CD14-positive monocyte (primary cell): ENCODE measurements at regions not wholly inside any gene's neighbourhood (a gene's known extent, or its start where the extent isn't known, plus 50 kb on each side); places are given as distances from the start of the nearest gene placed in this dataset.

Experiments
- DNase-seq, 3 donors: peaks; one replicate each; pipeline ENCODE4 v3.0.0-alpha.2; 2011 to 2022
- H2AFZ ChIP-seq: 2 replicates; pipeline ENCODE4 v1.6.0; 2012; ENCODE audit warnings: mild to moderate bottlenecking, low read depth, low read length, inconsistent platforms; ENCODE audit not compliant: insufficient read depth, poor library complexity, severe bottlenecking
- H3K27ac ChIP-seq, 2 donors: 1 replicate in 1 of 2; 2 replicates in 1 of 2; pipeline ENCODE4 v1.5.1; 2012 to 2013; ENCODE audit warnings: low read length in 2 of 2, control low read depth in 1 of 2, inconsistent platforms in 1 of 2, low read depth in 1 of 2, mild to moderate bottlenecking in 1 of 2
- H3K27me3 ChIP-seq, 2 donors: one replicate each; pipeline versions ENCODE4 v1.6.0 to v1.6.1; 2011 to 2013; ENCODE audit warnings: low read length in 2 of 2; ENCODE audit not compliant: control insufficient read depth in 2 of 2, insufficient read depth in 2 of 2
- H3K36me3 ChIP-seq, 2 donors: replicated peaks in 1 of 2; 1 replicate in 1 of 2; 2 replicates in 1 of 2; pipeline versions ENCODE4 v1.5.1 to v1.6.1; 2012 to 2013; ENCODE audit warnings: low read length in 2 of 2, control low read depth in 1 of 2, inconsistent platforms in 1 of 2, mild to moderate bottlenecking in 1 of 2; ENCODE audit not compliant: insufficient read depth in 2 of 2, control insufficient read depth in 1 of 2
- H3K4me1 ChIP-seq, 2 donors: 1 replicate in 1 of 2; 2 replicates in 1 of 2; pipeline versions ENCODE4 v1.5.1 to v1.6.1; 2012 to 2013; ENCODE audit warnings: low read length in 2 of 2, control low read depth in 1 of 2, inconsistent platforms in 1 of 2, mild to moderate bottlenecking in 1 of 2, moderate library complexity in 1 of 2; ENCODE audit not compliant: insufficient read depth in 2 of 2, control insufficient read depth in 1 of 2
- H3K4me2 ChIP-seq: replicated peaks from 2 replicates; pipeline ENCODE3; 2012; ENCODE audit warnings: low read length, moderate library complexity, mild to moderate bottlenecking; ENCODE audit not compliant: poor library complexity, severe bottlenecking; ENCODE audit errors: extremely low read depth
- H3K4me3 ChIP-seq, 3 experiments: fragments of 200-600 bp in 1 of 3; sonication (generic) in 1 of 3; replicated peaks in 1 of 3; 1 replicate in 2 of 3; 2 replicates in 1 of 3; pipeline ENCODE4 v1.5.1; 2011 to 2013; ENCODE audit warnings: low read length in 3 of 3, mild to moderate bottlenecking in 3 of 3, control low read depth in 2 of 3, low read depth in 2 of 3, inconsistent platforms in 1 of 3, moderate library complexity in 1 of 3
- H3K79me2 ChIP-seq: 2 replicates; pipeline ENCODE4 v1.6.0; 2012; ENCODE audit warnings: mild to moderate bottlenecking, control low read depth, inconsistent platforms, low read length, moderate library complexity; ENCODE audit not compliant: insufficient read depth
- H3K9ac ChIP-seq: 2 replicates; pipeline ENCODE4 v1.6.0; 2017; ENCODE audit warnings: low read length, mild to moderate bottlenecking; ENCODE audit not compliant: insufficient read depth, poor library complexity, severe bottlenecking
- H3K9me3 ChIP-seq, 2 donors: replicated peaks in 1 of 2; 1 replicate in 1 of 2; 2 replicates in 1 of 2; pipeline versions ENCODE4 v1.5.1 to v1.6.1; 2012 to 2013; ENCODE audit warnings: low read length in 2 of 2, control low read depth in 1 of 2; ENCODE audit not compliant: control insufficient read depth in 1 of 2, insufficient read depth in 1 of 2
- H4K20me1 ChIP-seq: 2 replicates; pipeline ENCODE4 v1.6.0; 2012; ENCODE audit warnings: mild to moderate bottlenecking, low read length, control low read depth, moderate library complexity; ENCODE audit not compliant: insufficient read depth
- H3K27ac Mint-ChIP-seq, 7 donors: one replicate each; pipeline ENCODE4 v1.8.0; 2020; ENCODE audit warnings: mild to moderate bottlenecking in 7 of 7, mixed read lengths in 7 of 7, moderate library complexity in 6 of 7, inconsistent platforms in 2 of 7
- H3K27me3 Mint-ChIP-seq, 3 donors: one replicate each; pipeline ENCODE4 v1.8.0; 2021 to 2022; ENCODE audit warnings: low read depth in 3 of 3, mild to moderate bottlenecking in 3 of 3, mixed read lengths in 3 of 3, moderate library complexity in 3 of 3, inconsistent platforms in 1 of 3
- H3K36me3 Mint-ChIP-seq, 2 donors: one replicate each; pipeline ENCODE4 v1.8.0; 2020; ENCODE audit warnings: mixed read lengths in 2 of 2, inconsistent platforms in 1 of 2, mild to moderate bottlenecking in 1 of 2
- H3K4me1 Mint-ChIP-seq: one replicate; pipeline ENCODE4 v1.8.0; 2020; ENCODE audit warnings: mild to moderate bottlenecking, mixed read lengths
- H3K4me3 Mint-ChIP-seq, 2 donors: one replicate each; pipeline ENCODE4 v1.8.0; 2020; ENCODE audit warnings: mild to moderate bottlenecking in 2 of 2, mixed read lengths in 2 of 2, moderate library complexity in 1 of 2
- H3K9me3 Mint-ChIP-seq, 7 donors: one replicate each; pipeline ENCODE4 v1.8.0; 2020 to 2022; ENCODE audit warnings: mixed read lengths in 7 of 7, mild to moderate bottlenecking in 6 of 7, moderate library complexity in 6 of 7, inconsistent platforms in 2 of 7
- WGBS: methylation state at CpG from one replicate; pipeline ENCODE4 v1.1.5; 2013; ENCODE audit warnings: missing lambda C conversion rate; ENCODE audit not compliant: insufficient coverage; 5-methylcytosine and 5-hydroxymethylcytosine counted together
- intact Hi-C, 2 donors: fragments of 100-400 bp; cut with micrococcal nuclease; formaldehyde crosslinking; loops; one replicate each; pipeline versions ENCODE4 v1.15.0 to v1.15.1; 2023
- TF ChIP-seq, protein P1 (sequence below): fragments of 200-600 bp; IDR thresholded peaks from one replicate; pipeline ENCODE4 v1.8.0; 2022; ENCODE audit warnings: antibody characterized with exemption, mild to moderate bottlenecking

DNA sequence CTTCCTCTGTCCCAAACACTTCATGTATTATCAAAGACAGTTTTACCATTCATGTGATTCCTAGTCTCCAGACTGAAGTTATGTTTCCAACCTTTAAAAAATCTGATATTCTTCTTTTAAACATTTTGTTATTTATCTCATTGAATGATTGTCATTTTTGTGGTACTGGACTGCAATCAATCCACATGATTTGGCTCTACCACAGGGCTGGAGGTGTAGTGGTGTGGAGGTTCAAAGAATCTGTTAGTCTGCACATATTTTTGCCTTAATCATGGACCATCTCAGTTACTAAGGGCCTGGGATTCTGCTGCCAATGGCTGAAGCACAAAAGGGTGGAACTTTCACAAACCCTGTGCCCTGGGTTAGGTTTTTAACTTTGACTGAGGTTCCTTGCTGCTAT lies 164.1 kb upstream of the JAG1 start:
- Mint-ChIP-seq H3K4me1 (no peaks in the 10 kb centered on the region), H3K4me3 (no peak overlapping the region), H3K27ac (no peak overlapping the region), H3K36me3 (no peaks in the 10 kb centered on the region), H3K27me3 (no peaks in the 10 kb centered on the region), H3K9me3 (peaks cover 0 to 17% (median 13%) of the 10 kb centered on the region in 7 donors)
- Histone ChIP-seq H3K4me1 (no peaks in the 10 kb centered on the region), H3K79me2 (no peaks in the 10 kb centered on the region), H2AFZ (no peak overlapping the region), H3K27ac (no peak overlapping the region), H3K4me3 (no peak overlapping the region), H3K9ac (no peak overlapping the region), H3K36me3 (no peaks in the 10 kb centered on the region), H3K27me3 (no peaks in the 10 kb centered on the region), H4K20me1 (no peaks in the 10 kb centered on the region), H3K4me2 (no peak overlapping the region), H3K9me3 (peaks cover 0 to 16% of the 10 kb centered on the region in 2 donors)
- TF ChIP-seq, protein P1, sequence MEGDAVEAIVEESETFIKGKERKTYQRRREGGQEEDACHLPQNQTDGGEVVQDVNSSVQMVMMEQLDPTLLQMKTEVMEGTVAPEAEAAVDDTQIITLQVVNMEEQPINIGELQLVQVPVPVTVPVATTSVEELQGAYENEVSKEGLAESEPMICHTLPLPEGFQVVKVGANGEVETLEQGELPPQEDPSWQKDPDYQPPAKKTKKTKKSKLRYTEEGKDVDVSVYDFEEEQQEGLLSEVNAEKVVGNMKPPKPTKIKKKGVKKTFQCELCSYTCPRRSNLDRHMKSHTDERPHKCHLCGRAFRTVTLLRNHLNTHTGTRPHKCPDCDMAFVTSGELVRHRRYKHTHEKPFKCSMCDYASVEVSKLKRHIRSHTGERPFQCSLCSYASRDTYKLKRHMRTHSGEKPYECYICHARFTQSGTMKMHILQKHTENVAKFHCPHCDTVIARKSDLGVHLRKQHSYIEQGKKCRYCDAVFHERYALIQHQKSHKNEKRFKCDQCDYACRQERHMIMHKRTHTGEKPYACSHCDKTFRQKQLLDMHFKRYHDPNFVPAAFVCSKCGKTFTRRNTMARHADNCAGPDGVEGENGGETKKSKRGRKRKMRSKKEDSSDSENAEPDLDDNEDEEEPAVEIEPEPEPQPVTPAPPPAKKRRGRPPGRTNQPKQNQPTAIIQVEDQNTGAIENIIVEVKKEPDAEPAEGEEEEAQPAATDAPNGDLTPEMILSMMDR, result no peak
- intact Hi-C loops, result no loop called here
- DNase-seq, result no peak

DNA sequence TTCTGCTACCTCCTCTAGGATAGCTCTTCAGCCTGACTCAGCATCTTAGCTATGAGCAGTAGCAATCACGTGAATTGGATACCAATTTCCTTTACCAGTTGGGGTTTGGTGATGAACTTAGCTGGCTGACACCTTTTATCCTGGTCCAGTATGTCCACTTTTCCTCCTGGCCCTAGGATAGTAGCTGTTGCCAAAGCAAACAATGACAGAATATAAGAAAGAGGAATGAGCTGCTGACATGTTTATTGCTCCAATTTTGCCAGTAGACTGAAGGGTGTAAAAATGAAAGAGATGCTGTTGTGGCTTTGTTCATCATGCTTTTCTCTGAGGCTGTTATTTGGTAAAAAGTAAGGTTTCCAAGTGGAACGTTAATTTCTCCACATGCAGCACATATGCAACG lies 168.3 kb upstream of the JAG1 start:
- WGBS, result no CpG with 5 or more reads among the region's 3 CpGs
- H3K4me3 Mint-ChIP-seq, result no peak overlapping the region

More for the DNA sequence above, 168.3 kb upstream of the JAG1 start:
- Histone ChIP-seq H3K36me3 (no peaks in the 10 kb centered on the region), H3K4me3 (no peak overlapping the region), H3K4me2 (no peak overlapping the region), H4K20me1 (no peaks in the 10 kb centered on the region), H3K79me2 (no peaks in the 10 kb centered on the region), H3K27ac (no peak overlapping the region), H3K27me3 (no peaks in the 10 kb centered on the region), H3K9me3 (peaks cover 7 to 16% of the 10 kb centered on the region in 2 donors), H3K4me1 (no peaks in the 10 kb centered on the region), H2AFZ (no peak overlapping the region), H3K9ac (no peak overlapping the region)
- H3K36me3 Mint-ChIP-seq, result no peaks in the 10 kb centered on the region
- TF ChIP-seq, protein P1, result no peak
- H3K9me3 Mint-ChIP-seq, result peaks cover 4 to 20% (median 15%) of the 10 kb centered on the region in 7 donors
- H3K27me3 Mint-ChIP-seq, result no peaks in the 10 kb centered on the region
- H3K4me1 Mint-ChIP-seq, result no peaks in the 10 kb centered on the region
- H3K27ac Mint-ChIP-seq, result no peak overlapping the region
- DNase-seq, result no peak
- intact Hi-C loops, result no loop called here
